GM19463 (cell line): ENCODE measurements at regions not wholly inside any gene's neighbourhood (a gene's known extent, or its start where the extent isn't known, plus 50 kb on each side); places are given as distances from the start of the nearest gene placed in this dataset.

Experiments used
- ATAC-seq: cut with Tn5 transposase; IDR thresholded peaks from one replicate; pipeline ENCODE4 v1.9.1; 2021; ENCODE audit warnings: mild to moderate bottlenecking, moderate library complexity; ENCODE audit not compliant: unreplicated experiment

DNA sequence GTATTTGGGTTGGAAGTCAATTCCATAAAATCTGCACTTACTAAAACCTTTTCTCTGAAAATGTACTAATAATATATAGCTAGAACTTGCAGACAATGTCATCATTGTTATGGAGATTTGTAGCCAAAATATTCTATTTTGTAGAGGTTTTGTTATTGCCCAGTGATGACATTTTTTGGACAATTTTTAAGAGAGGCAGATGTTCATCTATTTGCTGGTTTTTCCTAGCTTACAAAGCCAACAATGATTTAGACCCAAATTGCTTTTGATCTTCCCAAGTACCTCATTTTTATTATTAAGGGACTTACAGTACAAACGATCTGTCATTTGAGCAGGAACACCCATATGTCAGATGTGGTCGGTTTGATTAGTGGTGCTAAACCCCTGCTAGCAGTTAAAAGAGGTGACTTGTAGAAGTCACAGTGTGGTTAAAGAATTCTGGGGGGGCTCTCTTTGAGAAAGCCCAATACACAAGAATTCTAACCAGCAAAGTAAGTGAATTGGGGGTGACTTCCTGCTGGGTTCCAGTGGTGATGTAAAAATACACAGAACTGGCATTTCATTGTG, 136.2 kb downstream of the KIT start:
- no peak for ATAC-seq
